Endothelial cell of umbilical vein (primary cell): ENCODE measurements at regions not wholly inside any gene's neighbourhood (a gene's known extent, or its start where the extent isn't known, plus 50 kb on each side); places are given as distances from the start of the nearest gene placed in this dataset.

Experiments
- BruUV-seq: library from RNA; stranded (reverse); fragments of 400-500 nt; replicated peaks from 2 replicates; lab custom pipeline; 2021; lab: Mats Ljungman, UMichigan
- CTCF ChIA-PET: fragments of 300-600, 350-600 bp; sonication (Branson Sonifier 250); formaldehyde crosslinking; loops from one replicate; lab custom pipeline; 2021; ENCODE audit warnings: antibody characterized with exemption, inconsistent platforms; lab: Charles Lee
- POLR2A ChIA-PET: fragments of 300-600, 350-600 bp; sonication (Branson Sonifier 250); formaldehyde crosslinking; loops from one replicate; lab custom pipeline; 2021; ENCODE audit warnings: antibody characterized with exemption, inconsistent platforms; lab: Charles Lee
- DNase-seq: peaks from one replicate; pipeline ENCODE4 v3.0.0-alpha.2; 2011; ENCODE audit warnings: low read depth, low spot score
- FAIRE-seq: peaks from 2 replicates; lab custom pipeline; 2011; peaks lifted over from hg19 to GRCh38; lab: Jason Lieb, UNC
- H2AFZ ChIP-seq: 2 replicates; pipeline ENCODE4 v1.6.0; 2012; ENCODE audit warnings: low read depth, low read length, control low read depth, inconsistent platforms
- H3K27ac ChIP-seq: 2 replicates; pipeline ENCODE4 v1.5.1; 2011; ENCODE audit warnings: low read depth, mild to moderate bottlenecking, control low read depth, low read length, moderate library complexity; ENCODE audit not compliant: insufficient read depth
- H3K27me3 ChIP-seq, 2 experiments: 2 replicates each; pipeline versions ENCODE4 v1.6.0 to v1.6.1; 2011; ENCODE audit warnings: low read length in 2 of 2, mixed read lengths in 1 of 2; ENCODE audit not compliant: control insufficient read depth in 2 of 2, insufficient read depth in 2 of 2
- H3K36me3 ChIP-seq, 2 experiments: 2 replicates in 1 of 2; 3 replicates in 1 of 2; pipeline ENCODE4 v1.5.1; 2011; ENCODE audit warnings: low read length in 2 of 2, mild to moderate bottlenecking in 1 of 2, moderate library complexity in 1 of 2; ENCODE audit not compliant: control insufficient read depth in 2 of 2, insufficient read depth in 2 of 2; ENCODE audit errors: extremely low read depth in 1 of 2
- H3K4me1 ChIP-seq: 3 replicates; pipeline ENCODE4 v1.5.1; 2011; ENCODE audit warnings: mild to moderate bottlenecking, low read length; ENCODE audit not compliant: control insufficient read depth, insufficient read depth; ENCODE audit errors: extremely low read depth
- H3K4me2 ChIP-seq: 2 replicates; pipeline ENCODE4 v1.6.1; 2011; ENCODE audit warnings: low read length, control low read depth, mixed read lengths; ENCODE audit not compliant: insufficient read depth
- H3K4me3 ChIP-seq, 3 experiments: fragments of 200-600 bp in 1 of 3; sonication (generic), shearing (Covaris generic) in 1 of 3; replicated peaks in 1 of 3; 2 replicates each; pipeline ENCODE4 v1.5.1; 2011 to 2016; ENCODE audit warnings: control low read depth in 3 of 3, low read length in 3 of 3, mild to moderate bottlenecking in 2 of 3, inconsistent platforms in 1 of 3, low read depth in 1 of 3, moderate library complexity in 1 of 3; ENCODE audit not compliant: insufficient read depth in 1 of 3
- H3K79me2 ChIP-seq: 2 replicates; pipeline ENCODE4 v1.6.0; 2012; ENCODE audit warnings: low read length, inconsistent platforms; ENCODE audit not compliant: control insufficient read depth, insufficient read depth
- H3K9ac ChIP-seq: replicated peaks from 2 replicates; pipeline ENCODE3; 2011; ENCODE audit warnings: low read length, control low read depth; ENCODE audit not compliant: insufficient read depth; ENCODE audit errors: extremely low read depth
- H3K9me1 ChIP-seq: replicated peaks from 3 replicates; pipeline ENCODE4 v1.6.0; 2011; ENCODE audit warnings: mild to moderate bottlenecking, low read length; ENCODE audit not compliant: control insufficient read depth, insufficient read depth; ENCODE audit errors: extremely low read depth
- H3K9me3 ChIP-seq: replicated peaks from 2 replicates; pipeline ENCODE4 v1.5.1; 2012; ENCODE audit warnings: low read length, inconsistent platforms; ENCODE audit not compliant: control insufficient read depth, insufficient read depth
- H4K20me1 ChIP-seq: replicated peaks from 2 replicates; pipeline ENCODE3; 2011; ENCODE audit warnings: mild to moderate bottlenecking, low read length; ENCODE audit not compliant: control insufficient read depth, insufficient read depth; ENCODE audit errors: extremely low read depth
- CTCF ChIP-seq, 2 donors: IDR thresholded peaks; 1 replicate in 1 of 2; 2 replicates in 1 of 2; pipeline ENCODE4 v1.5.1; 2011; ENCODE audit warnings: low read length in 2 of 2, mild to moderate bottlenecking in 2 of 2, moderate library complexity in 2 of 2, control low read depth in 1 of 2, inconsistent platforms in 1 of 2, low read depth in 1 of 2; ENCODE audit not compliant: insufficient read depth in 1 of 2; ENCODE audit errors: extremely low read depth in 1 of 2
- EZH2 ChIP-seq: IDR thresholded peaks from 2 replicates; pipeline ENCODE4 v1.6.1; 2012; ENCODE audit warnings: borderline replicate concordance, low read depth, mild to moderate bottlenecking, moderate library complexity, low read length, inconsistent platforms; ENCODE audit not compliant: severe bottlenecking
- FOS ChIP-seq: IDR thresholded peaks from 2 replicates; pipeline ENCODE4 v1.6.1; 2011; ENCODE audit warnings: mild to moderate bottlenecking, low read length, moderate library complexity, borderline replicate concordance; ENCODE audit not compliant: insufficient read depth
- GATA2 ChIP-seq: IDR thresholded peaks from 2 replicates; pipeline ENCODE4 v1.7.0; 2011; ENCODE audit warnings: low read depth, mild to moderate bottlenecking, moderate library complexity, mixed read lengths, low read length; ENCODE audit not compliant: insufficient read length, insufficient read depth
- JUN ChIP-seq: IDR thresholded peaks from 2 replicates; pipeline ENCODE4 v1.6.1; 2011; ENCODE audit warnings: borderline replicate concordance, low read depth; ENCODE audit not compliant: insufficient read length, insufficient read depth
- MAX ChIP-seq: IDR thresholded peaks from 2 replicates; pipeline ENCODE4 v1.6.1; 2011; ENCODE audit not compliant: insufficient read depth, insufficient read length
- MYC ChIP-seq: IDR thresholded peaks from one replicate; pipeline ENCODE4 v1.6.1; 2011; ENCODE audit warnings: mild to moderate bottlenecking, low read depth, low read length
- POLR2A ChIP-seq: IDR thresholded peaks from 2 replicates; pipeline ENCODE4 v1.6.1; 2012; ENCODE audit warnings: low read depth, mild to moderate bottlenecking, control low read depth, low read length
- POLR2AphosphoS5 ChIP-seq: IDR thresholded peaks from 2 replicates; pipeline ENCODE4 v1.6.1; 2012; ENCODE audit warnings: low read depth, mild to moderate bottlenecking, control low read depth, low read length, moderate library complexity; ENCODE audit not compliant: insufficient read depth
- dilution Hi-C: fragments of 300-500 bp; cut with MboI; formaldehyde crosslinking; loops from one replicate; pipeline ENCODE4 v1.15.0; 2019; ENCODE audit warnings: low sequenced_read_pairs; ENCODE audit not compliant: extremely low pct_ligation_motif_present
- intact Hi-C: fragments of 100-400 bp; cut with micrococcal nuclease; formaldehyde crosslinking; loops from one replicate; pipeline ENCODE4 v1.10.0; 2022

DNA sequence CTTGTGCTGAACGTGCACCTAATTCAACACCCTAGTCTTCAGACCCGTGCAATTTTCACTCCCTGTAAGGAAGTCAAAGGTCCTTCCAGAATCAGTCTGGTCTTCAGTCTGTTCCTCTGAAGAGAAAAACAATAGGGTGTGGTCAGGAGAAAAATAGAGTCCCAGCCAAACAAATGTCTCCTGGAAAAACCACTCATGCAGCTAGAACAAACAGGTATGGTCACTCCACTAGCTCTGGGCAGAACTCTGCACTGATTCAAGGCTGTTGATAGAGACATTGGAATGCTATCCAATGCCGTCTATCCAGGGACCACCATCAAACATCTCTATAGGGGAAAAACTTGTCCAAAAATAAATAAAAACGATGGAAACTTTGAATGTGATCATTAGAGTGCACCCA lies 81.8 kb upstream of the MAP3K1 start:
- no TSS peak for BruUV-seq
- Histone ChIP-seq H3K27me3 (no peaks in the 10 kb centered on the region), H3K79me2 (no peaks in the 10 kb centered on the region), H2AFZ (no peak overlapping the region), H3K36me3 (no peaks in the 10 kb centered on the region), H3K9me3 (no peaks in the 10 kb centered on the region), H4K20me1 (no peaks in the 10 kb centered on the region), H3K4me2 (no peak overlapping the region), H3K9ac (no peak overlapping the region), H3K4me3 (no peak overlapping the region), H3K4me1 (peaks cover 13% of the 10 kb centered on the region), H3K27ac (no peak overlapping the region), H3K9me1 (no peaks in the 10 kb centered on the region)
- FAIRE-seq (no peak), DNase-seq (no peak)
- intact Hi-C loops (no loop called here), dilution Hi-C loops (no loop called here)
- TF ChIP-seq EZH2, result no peak
- no peak for TF ChIP-seq JUN
- TF ChIP-seq POLR2A, result no peak
- no peak for TF ChIP-seq MYC
- no peak for TF ChIP-seq POLR2AphosphoS5
- no peak for TF ChIP-seq MAX
- no peak for TF ChIP-seq FOS
- TF ChIP-seq CTCF (IDR thresholded peaks at IDR 0.05; ENCODE audit: extremely low read depth in 1 of 2, insufficient read depth in 1 of 2, low read depth in 1 of 2, low read length in 2 of 2), result no peak
- TF ChIP-seq GATA2, result no peak
- CTCF ChIA-PET, result no interaction called here
- POLR2A ChIA-PET, result no interaction called here
